ENCODE measurements at regions not wholly inside any gene's neighbourhood (a gene's known extent, or its start where the extent isn't known, plus 50 kb on each side); places are given as distances from the start of the nearest gene placed in this dataset.

DNA sequence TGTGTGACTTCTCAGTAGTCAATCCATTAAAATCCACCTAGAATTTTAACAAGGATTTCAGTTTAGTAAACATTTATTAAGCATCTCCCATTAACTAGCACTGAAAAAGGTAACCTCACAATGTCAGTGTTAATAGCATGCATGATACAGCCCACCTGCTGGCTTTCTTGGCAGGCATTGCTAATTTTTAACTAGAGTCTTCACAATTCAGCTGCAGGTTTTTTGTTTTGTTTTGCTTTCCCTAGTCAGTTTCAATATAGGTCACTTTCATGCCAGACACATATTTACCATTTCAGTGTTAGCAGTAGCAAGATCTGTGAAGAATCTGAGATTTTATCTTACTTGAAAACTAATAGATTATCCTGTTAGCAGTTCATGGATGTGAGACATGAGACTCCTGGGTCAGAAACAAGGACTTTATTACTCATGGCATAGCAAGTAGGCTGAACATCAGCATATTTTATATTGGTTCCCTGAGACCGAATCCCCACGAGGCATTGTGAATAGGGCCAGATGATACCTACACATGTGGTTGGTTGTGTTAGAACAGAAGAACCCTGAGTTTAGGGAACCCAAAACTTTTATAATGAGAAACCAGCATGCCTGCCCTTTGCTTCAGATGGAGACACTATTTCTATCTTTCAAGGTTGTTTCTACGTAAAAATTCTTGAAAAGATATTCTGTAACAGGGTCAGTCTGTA is 198.0 kb upstream of the HTR2A start:
- TF ChIP-seq, protein P1, sequence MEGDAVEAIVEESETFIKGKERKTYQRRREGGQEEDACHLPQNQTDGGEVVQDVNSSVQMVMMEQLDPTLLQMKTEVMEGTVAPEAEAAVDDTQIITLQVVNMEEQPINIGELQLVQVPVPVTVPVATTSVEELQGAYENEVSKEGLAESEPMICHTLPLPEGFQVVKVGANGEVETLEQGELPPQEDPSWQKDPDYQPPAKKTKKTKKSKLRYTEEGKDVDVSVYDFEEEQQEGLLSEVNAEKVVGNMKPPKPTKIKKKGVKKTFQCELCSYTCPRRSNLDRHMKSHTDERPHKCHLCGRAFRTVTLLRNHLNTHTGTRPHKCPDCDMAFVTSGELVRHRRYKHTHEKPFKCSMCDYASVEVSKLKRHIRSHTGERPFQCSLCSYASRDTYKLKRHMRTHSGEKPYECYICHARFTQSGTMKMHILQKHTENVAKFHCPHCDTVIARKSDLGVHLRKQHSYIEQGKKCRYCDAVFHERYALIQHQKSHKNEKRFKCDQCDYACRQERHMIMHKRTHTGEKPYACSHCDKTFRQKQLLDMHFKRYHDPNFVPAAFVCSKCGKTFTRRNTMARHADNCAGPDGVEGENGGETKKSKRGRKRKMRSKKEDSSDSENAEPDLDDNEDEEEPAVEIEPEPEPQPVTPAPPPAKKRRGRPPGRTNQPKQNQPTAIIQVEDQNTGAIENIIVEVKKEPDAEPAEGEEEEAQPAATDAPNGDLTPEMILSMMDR (conservative IDR thresholded peaks at IDR 0.05; ENCODE audit: low read depth, low read length), result no peak
- TF ChIP-seq RAD21 (IDR thresholded peaks at IDR 0.05; ENCODE audit: low read length) (no peak), FOS (IDR thresholded peaks at IDR 0.05; ENCODE audit: low read depth, low read length) (no peak), RFX5 (IDR thresholded peaks at IDR 0.05; ENCODE audit: low read depth, low read length) (no peak), CEBPB (IDR thresholded peaks at IDR 0.05; ENCODE audit: low read depth, low read length) (no peak), POLR2A (IDR thresholded peaks at IDR 0.05; ENCODE audit: low read depth, low read length) (no peak), MAFK (IDR thresholded peaks at IDR 0.05; ENCODE audit: low read depth, low read length) (no peak)
- TF ChIP-seq, protein P2, sequence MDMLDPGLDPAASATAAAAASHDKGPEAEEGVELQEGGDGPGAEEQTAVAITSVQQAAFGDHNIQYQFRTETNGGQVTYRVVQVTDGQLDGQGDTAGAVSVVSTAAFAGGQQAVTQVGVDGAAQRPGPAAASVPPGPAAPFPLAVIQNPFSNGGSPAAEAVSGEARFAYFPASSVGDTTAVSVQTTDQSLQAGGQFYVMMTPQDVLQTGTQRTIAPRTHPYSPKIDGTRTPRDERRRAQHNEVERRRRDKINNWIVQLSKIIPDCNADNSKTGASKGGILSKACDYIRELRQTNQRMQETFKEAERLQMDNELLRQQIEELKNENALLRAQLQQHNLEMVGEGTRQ (IDR thresholded peaks at IDR 0.05; ENCODE audit: low read depth, low read length), result no peak
